Body of pancreas (tissue), 4 donors: ENCODE measurements at regions not wholly inside any gene's neighbourhood (a gene's known extent, or its start where the extent isn't known, plus 50 kb on each side); places are given as distances from the start of the nearest gene placed in this dataset.

Experiments
- CTCF ChIP-seq, 7 experiments: fragments of 450-650 bp in 4 of 7; fragments of 200-600 bp in 3 of 7; sonication (generic) in 3 of 7; IDR thresholded peaks; one replicate each; pipeline ENCODE4 v1.5.1; 2016 to 2019; ENCODE audit warnings: antibody characterized with exemption in 7 of 7
- POLR2A ChIP-seq, 3 donors: fragments of 450-650 bp; IDR thresholded peaks; one replicate each; pipeline ENCODE4 v1.6.1; 2016; ENCODE audit warnings: antibody characterized with exemption in 3 of 3, mild to moderate bottlenecking in 2 of 3

- no peak for TF ChIP-seq CTCF (IDR thresholded peaks at IDR 0.05)
- no peak for TF ChIP-seq POLR2A (IDR thresholded peaks at IDR 0.05)
Measured at GRCh38 chr18:49658823-49659404, 97.1 kb downstream of the LIPG start.
